HL-60/S4 treated with phorbol 12-myristate 13-acetate at 8.2 ng/mL for 4 days and 3 days (cell line): ENCODE measurements at regions not wholly inside any gene's neighbourhood (a gene's known extent, or its start where the extent isn't known, plus 50 kb on each side); places are given as distances from the start of the nearest gene placed in this dataset.

ENCODE experiments used
- in situ Hi-C: fragments of 300-500 bp; cut with MboI; formaldehyde crosslinking; loops from 2 replicates; pipeline ENCODE4 v1.15.0; 2022; ENCODE audit warnings: low sequenced_read_pairs

GRCh38 chr12:75713434-75713833, 202.0 kb upstream of the KRR1 start:
- in situ Hi-C loops = no loop called here

- in situ Hi-C loops = no loop called here
Observed at GRCh38 chr12:75712223-75712622, 200.8 kb upstream of the KRR1 start.

- in situ Hi-C loops = no loop called here
Observed at GRCh38 chr12:75711271-75711670, 199.9 kb upstream of the KRR1 start.

- in situ Hi-C loops = no loop called here
Observed at GRCh38 chr12:75710361-75711069, 199.1 kb upstream of the KRR1 start.

- in situ Hi-C loops = no loop called here
Observed at GRCh38 chr12:75709503-75709902, 198.1 kb upstream of the KRR1 start.

GRCh38 chr12:75708802-75709201, 197.4 kb upstream of the KRR1 start:
- in situ Hi-C loops = no loop called here

GRCh38 chr12:75707983-75708382, 196.6 kb upstream of the KRR1 start:
- in situ Hi-C loops = no loop called here

- in situ Hi-C loops = no loop called here
Observed at GRCh38 chr12:75706786-75707605, 195.6 kb upstream of the KRR1 start.

GRCh38 chr12:75705749-75706711, 194.6 kb upstream of the KRR1 start:
- in situ Hi-C loops = no loop called here

GRCh38 chr12:75704664-75705063, 193.3 kb upstream of the KRR1 start:
- in situ Hi-C loops = no loop called here

- in situ Hi-C loops = no loop called here
Observed at GRCh38 chr12:75704208-75704607, 192.8 kb upstream of the KRR1 start.

- in situ Hi-C loops = no loop called here
Observed at GRCh38 chr12:75703131-75703530, 191.7 kb upstream of the KRR1 start.

- in situ Hi-C loops = no loop called here
Observed at GRCh38 chr12:75702477-75703093, 191.2 kb upstream of the KRR1 start.

- in situ Hi-C loops = no loop called here
Observed at GRCh38 chr12:75701859-75702258, 190.4 kb upstream of the KRR1 start.

- in situ Hi-C loops = no loop called here
Observed at GRCh38 chr12:75699728-75700496, 188.5 kb upstream of the KRR1 start.

- in situ Hi-C loops = no loop called here
Observed at GRCh38 chr12:75699251-75699650, 187.8 kb upstream of the KRR1 start.

- in situ Hi-C loops = no loop called here
Observed at GRCh38 chr12:75698052-75698451, 186.6 kb upstream of the KRR1 start.

GRCh38 chr12:75695926-75696325, 184.5 kb upstream of the KRR1 start:
- in situ Hi-C loops = no loop called here

- in situ Hi-C loops = no loop called here
Observed at GRCh38 chr12:75694534-75695268, 183.3 kb upstream of the KRR1 start.
